AG09319 (cell line): ENCODE measurements at regions not wholly inside any gene's neighbourhood (a gene's known extent, or its start where the extent isn't known, plus 50 kb on each side); places are given as distances from the start of the nearest gene placed in this dataset.

Source experiments
- DNase-seq: peaks from one replicate; pipeline ENCODE4 v3.0.0-alpha.2; 2010; ENCODE audit warnings: low read depth; ENCODE audit errors: extremely low read depth
- TF ChIP-seq, protein P1 (sequence below): IDR thresholded peaks from 2 replicates; pipeline ENCODE4 v1.5.1; 2011; ENCODE audit warnings: low read depth, mild to moderate bottlenecking, inconsistent platforms, low read length, moderate library complexity

DNA sequence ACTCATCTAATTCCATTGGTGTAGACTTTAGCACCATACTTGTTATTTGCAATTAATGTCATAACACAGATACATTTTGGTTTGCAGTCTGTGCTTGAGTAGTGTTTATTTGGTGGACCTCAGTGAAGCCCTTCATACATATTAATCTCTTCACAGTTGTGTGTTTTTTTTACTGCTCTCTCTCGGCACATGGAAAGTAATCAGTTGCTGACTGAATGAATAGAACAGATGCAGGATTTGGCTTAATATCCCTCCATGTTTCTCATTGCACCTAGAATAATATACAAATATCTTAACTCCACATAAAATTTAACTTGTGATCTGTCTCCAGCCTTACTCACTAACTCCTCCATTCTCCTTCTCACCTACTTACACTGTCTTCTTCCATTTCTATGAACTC is 319.1 kb downstream of the DMRT2 start:
- TF ChIP-seq, protein P1, sequence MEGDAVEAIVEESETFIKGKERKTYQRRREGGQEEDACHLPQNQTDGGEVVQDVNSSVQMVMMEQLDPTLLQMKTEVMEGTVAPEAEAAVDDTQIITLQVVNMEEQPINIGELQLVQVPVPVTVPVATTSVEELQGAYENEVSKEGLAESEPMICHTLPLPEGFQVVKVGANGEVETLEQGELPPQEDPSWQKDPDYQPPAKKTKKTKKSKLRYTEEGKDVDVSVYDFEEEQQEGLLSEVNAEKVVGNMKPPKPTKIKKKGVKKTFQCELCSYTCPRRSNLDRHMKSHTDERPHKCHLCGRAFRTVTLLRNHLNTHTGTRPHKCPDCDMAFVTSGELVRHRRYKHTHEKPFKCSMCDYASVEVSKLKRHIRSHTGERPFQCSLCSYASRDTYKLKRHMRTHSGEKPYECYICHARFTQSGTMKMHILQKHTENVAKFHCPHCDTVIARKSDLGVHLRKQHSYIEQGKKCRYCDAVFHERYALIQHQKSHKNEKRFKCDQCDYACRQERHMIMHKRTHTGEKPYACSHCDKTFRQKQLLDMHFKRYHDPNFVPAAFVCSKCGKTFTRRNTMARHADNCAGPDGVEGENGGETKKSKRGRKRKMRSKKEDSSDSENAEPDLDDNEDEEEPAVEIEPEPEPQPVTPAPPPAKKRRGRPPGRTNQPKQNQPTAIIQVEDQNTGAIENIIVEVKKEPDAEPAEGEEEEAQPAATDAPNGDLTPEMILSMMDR = no peak
- no peak for DNase-seq

- TF ChIP-seq, protein P1 = no peak
- DNase-seq = no peak
Observed at GRCh38 chr9:1373445-1373844, 323.3 kb downstream of the DMRT2 start.

- no peak for DNase-seq
Observed at GRCh38 chr9:1383899-1384455, 333.8 kb downstream of the DMRT2 start.

DNA sequence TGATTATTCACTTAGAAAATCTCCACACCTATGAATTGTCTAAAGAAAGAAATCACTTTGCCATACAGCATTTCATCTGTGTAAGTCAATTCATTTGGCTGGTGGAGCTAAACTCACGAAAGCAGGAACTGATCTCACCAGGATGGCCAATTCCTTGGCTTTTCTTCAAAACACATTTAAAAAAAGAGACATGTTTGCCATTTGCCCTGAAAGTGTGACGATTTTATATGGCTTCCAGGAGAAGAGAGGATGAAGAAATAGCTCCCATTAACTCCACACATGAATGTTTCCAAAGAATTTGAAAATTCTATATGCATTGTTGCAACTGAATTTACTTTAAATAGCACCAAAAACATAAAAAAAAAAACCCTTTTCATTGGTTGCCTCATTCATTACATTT is 334.7 kb downstream of the DMRT2 start:
- TF ChIP-seq, protein P1 = no peak
- DNase-seq = no peak

More at GRCh38 chr9:1383899-1384455, 333.8 kb downstream of the DMRT2 start:
- TF ChIP-seq, protein P1 = no peak

GRCh38 chr9:1386420-1386819 is 336.3 kb downstream of the DMRT2 start:
- no peak for DNase-seq
- TF ChIP-seq, protein P1 = no peak

DNA sequence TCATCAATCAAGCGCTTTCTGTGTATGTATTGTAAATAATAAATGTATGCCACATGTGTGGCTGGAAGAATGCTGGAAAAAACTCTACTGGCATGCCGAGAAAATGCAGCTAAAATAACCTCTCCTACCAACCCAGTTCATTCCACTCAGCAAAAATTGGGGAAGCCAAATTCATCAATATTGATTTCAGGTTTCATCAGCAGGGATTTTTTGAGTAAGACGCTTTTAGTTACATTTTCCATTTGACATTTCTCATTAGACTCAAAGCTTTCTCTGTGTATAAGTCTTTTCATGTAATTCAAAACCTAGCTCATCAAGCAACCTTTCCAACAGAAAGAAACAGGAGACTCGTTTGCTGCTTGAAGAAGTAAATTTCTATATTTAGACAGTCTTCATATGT is 338.1 kb downstream of the DMRT2 start:
- TF ChIP-seq, protein P1 = no peak
- DNase-seq = no peak

DNA sequence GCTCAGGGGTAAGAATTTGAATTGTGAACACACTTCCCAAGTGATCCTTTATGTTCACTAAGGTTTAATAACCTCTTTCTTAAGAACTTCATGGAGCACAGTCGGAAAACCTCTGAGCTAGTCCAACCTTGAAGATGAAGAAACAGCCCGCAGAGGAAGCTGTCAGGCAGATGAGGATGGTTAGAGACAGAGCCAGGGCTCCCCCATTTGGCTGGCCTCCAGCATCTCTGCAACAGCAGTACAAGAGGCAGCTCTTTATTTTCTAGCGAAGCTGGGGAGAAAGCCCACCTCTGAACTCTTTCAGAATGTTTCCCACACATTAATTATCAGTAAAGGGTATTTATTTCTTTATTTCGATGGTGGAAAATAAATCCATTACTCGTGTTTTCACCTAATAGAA is 350.8 kb downstream of the DMRT2 start:
- no peak for DNase-seq
- TF ChIP-seq, protein P1 = no peak
